ENCODE measurements at regions not wholly inside any gene's neighbourhood (a gene's known extent, or its start where the extent isn't known, plus 50 kb on each side); places are given as distances from the start of the nearest gene placed in this dataset.

GRCh38 chr11:27195837-27196202 is 155.2 kb downstream of the BBOX1 start:
- no peak for TF ChIP-seq POLR2A (IDR thresholded peaks at IDR 0.05; ENCODE audit: low read depth, low read length)
- TF ChIP-seq POLR2AphosphoS5 (IDR thresholded peaks at IDR 0.05; ENCODE audit: low read depth, low read length) = no peak

Measured in GM12891 (cell line).